Activated CD4-positive, alpha-beta T cell treated with anti-CD3 and anti-CD28 coated beads for 1 hour (primary cell): ENCODE measurements at regions not wholly inside any gene's neighbourhood (a gene's known extent, or its start where the extent isn't known, plus 50 kb on each side); places are given as distances from the start of the nearest gene placed in this dataset.
"Not testable (repeated sequence)": the region's sequence is repeated elsewhere in the genome, so short reads cannot be mapped to it uniquely, and the experiment has no call there.

Experiments
- DNase-seq: peaks from one replicate; pipeline ENCODE4 v3.0.0-alpha.2; 2020

- DNase-seq = no peak
Observed at GRCh38 chr6:103504501-103505154, 1355.1 kb downstream of the HACE1 start.

- DNase-seq = not testable (repeated sequence)
Observed at GRCh38 chr6:103496588-103496987, 1363.1 kb downstream of the HACE1 start.

- no peak for DNase-seq
Observed at GRCh38 chr6:103456652-103457051, 1403.1 kb downstream of the HACE1 start.

GRCh38 chr6:103455275-103455674, 1404.4 kb downstream of the HACE1 start:
- no peak for DNase-seq

GRCh38 chr6:103409475-103409874, 1450.2 kb downstream of the HACE1 start:
- DNase-seq = no peak

- DNase-seq = no peak
Observed at GRCh38 chr6:103405321-103405720, 1454.4 kb downstream of the HACE1 start.

GRCh38 chr6:103404799-103405198, 1454.9 kb downstream of the HACE1 start:
- DNase-seq = no peak

- no peak for DNase-seq
Observed at GRCh38 chr6:103396768-103397167, 1463.0 kb downstream of the HACE1 start.

GRCh38 chr6:103379272-103379671, 1480.4 kb downstream of the HACE1 start:
- DNase-seq = no peak

GRCh38 chr6:103367212-103367611, 1492.5 kb downstream of the HACE1 start:
- DNase-seq = no peak

- no peak for DNase-seq
Observed at GRCh38 chr6:103356531-103356930, 1503.2 kb downstream of the HACE1 start.

GRCh38 chr6:103344554-103345163, 1515.1 kb downstream of the HACE1 start:
- DNase-seq = no peak

- no peak for DNase-seq
Observed at GRCh38 chr6:103335412-103335811, 1524.3 kb downstream of the HACE1 start.

- DNase-seq = no peak
Observed at GRCh38 chr6:103326760-103327757, 1532.7 kb downstream of the HACE1 start.

GRCh38 chr6:103313432-103313831, 1546.3 kb downstream of the HACE1 start:
- DNase-seq = no peak

GRCh38 chr6:103294376-103294775, 1565.3 kb downstream of the HACE1 start:
- not testable (repeated sequence) for DNase-seq

GRCh38 chr6:103284835-103285234, 1574.9 kb downstream of the HACE1 start:
- DNase-seq = no peak

- DNase-seq = no peak
Observed at GRCh38 chr6:103280417-103280816, 1579.3 kb downstream of the HACE1 start.

GRCh38 chr6:103277936-103278335, 1581.8 kb downstream of the HACE1 start:
- DNase-seq = no peak

GRCh38 chr6:103273048-103273447, 1586.7 kb downstream of the HACE1 start:
- DNase-seq = no peak

- no peak for DNase-seq
Observed at GRCh38 chr6:103269581-103269980, 1590.1 kb downstream of the HACE1 start.

GRCh38 chr6:103268335-103268734, 1591.4 kb downstream of the HACE1 start:
- no peak for DNase-seq

- no peak for DNase-seq
Observed at GRCh38 chr6:103264020-103264419, 1595.7 kb downstream of the HACE1 start.

- no peak for DNase-seq
Observed at GRCh38 chr6:103255132-103255531, 1604.6 kb downstream of the HACE1 start.
